GM23338 (cell line): ENCODE measurements at regions not wholly inside any gene's neighbourhood (a gene's known extent, or its start where the extent isn't known, plus 50 kb on each side); places are given as distances from the start of the nearest gene placed in this dataset.

Source experiments
- ATAC-seq: fragments of 200-7000 bp; cut with Tn5 transposase; 3 replicates; pipeline ENCODE4 v1.9.1; 2020
- DNase-seq: peaks from one replicate; pipeline ENCODE4 v3.0.0-alpha.2; 2015; ENCODE audit warnings: low spot score
- H2AFZ ChIP-seq: fragments of 200-600 bp; sonication (generic); 2 replicates; pipeline ENCODE4 v1.8.0; 2016; ENCODE audit warnings: antibody characterized with exemption, mild to moderate bottlenecking, moderate library complexity
- H3F3A ChIP-seq: fragments of 200-600 bp; sonication (generic); replicated peaks from 2 replicates; pipeline ENCODE4 v1.8.0; 2017; ENCODE audit warnings: antibody characterized with exemption, mixed run types, low read depth
- H3K27ac ChIP-seq: fragments of 200-600 bp; sonication (generic); 2 replicates; pipeline ENCODE4 v1.6.1; 2016; ENCODE audit warnings: low read depth
- H3K27me3 ChIP-seq: fragments of 200-600 bp; sonication (generic); 2 replicates; pipeline ENCODE4 v1.8.0; 2016; ENCODE audit warnings: mild to moderate bottlenecking, mixed run types, moderate library complexity; ENCODE audit not compliant: insufficient read depth
- H3K36me3 ChIP-seq: fragments of 200-600 bp; sonication (generic); 2 replicates; pipeline ENCODE4 v1.8.0; 2016; ENCODE audit warnings: mild to moderate bottlenecking; ENCODE audit not compliant: insufficient read depth
- H3K4me1 ChIP-seq: fragments of 200-600 bp; sonication (generic); 2 replicates; pipeline ENCODE4 v1.8.0; 2016; ENCODE audit warnings: mild to moderate bottlenecking, moderate library complexity; ENCODE audit not compliant: insufficient read depth
- H3K4me2 ChIP-seq: fragments of 200-600 bp; sonication (generic); 2 replicates; pipeline ENCODE4 v1.7.1; 2017; ENCODE audit warnings: mixed run types
- H3K4me3 ChIP-seq: fragments of 200-600 bp; sonication (generic); 2 replicates; pipeline ENCODE4 v1.6.1; 2016; ENCODE audit warnings: mixed run types
- H3K79me2 ChIP-seq: fragments of 200-600 bp; sonication (generic); replicated peaks from 2 replicates; pipeline ENCODE4 v1.8.0; 2017; ENCODE audit warnings: mild to moderate bottlenecking; ENCODE audit not compliant: insufficient read depth
- H3K9me2 ChIP-seq: fragments of 200-600 bp; sonication (generic); 2 replicates; pipeline ENCODE4 v1.8.0; 2017; ENCODE audit not compliant: insufficient read depth
- H4K20me1 ChIP-seq: fragments of 200-600 bp; sonication (generic); replicated peaks from 2 replicates; pipeline ENCODE4 v1.8.0; 2017; ENCODE audit warnings: mild to moderate bottlenecking; ENCODE audit not compliant: insufficient read depth
- H3K27ac Mint-ChIP-seq: 2 replicates; pipeline ENCODE4 v1.8.0; 2020; ENCODE audit warnings: inconsistent platforms, mild to moderate bottlenecking, moderate library complexity, mixed read lengths
- H3K27me3 Mint-ChIP-seq: 3 replicates; pipeline ENCODE4 v1.8.0; 2022; ENCODE audit warnings: low read depth, mild to moderate bottlenecking, moderate library complexity, mixed read lengths, inconsistent platforms; ENCODE audit not compliant: insufficient read depth, poor library complexity
- H3K36me3 Mint-ChIP-seq: 3 replicates; pipeline ENCODE4 v1.8.0; 2021; ENCODE audit warnings: low read depth, mild to moderate bottlenecking, inconsistent platforms, moderate library complexity, mixed read lengths
- H3K4me1 Mint-ChIP-seq: 3 replicates; pipeline ENCODE4 v1.8.0; 2020; ENCODE audit warnings: mild to moderate bottlenecking, inconsistent platforms, mixed read lengths
- H3K4me3 Mint-ChIP-seq: 3 replicates; pipeline ENCODE4 v1.8.0; 2021; ENCODE audit warnings: moderate library complexity, mild to moderate bottlenecking, inconsistent platforms, mixed read lengths
- H3K9me3 Mint-ChIP-seq: 3 replicates; pipeline ENCODE4 v1.8.0; 2020; ENCODE audit warnings: moderate library complexity, mild to moderate bottlenecking, inconsistent platforms, mixed read lengths
- CREB1 ChIP-seq: fragments of 250-450 bp; sonication (Bioruptor Pico); IDR thresholded peaks from 2 replicates; pipeline ENCODE4 v1.5.0; 2020; ENCODE audit warnings: low read depth, mild to moderate bottlenecking, moderate library complexity
- EZH2 ChIP-seq: fragments of 200-600 bp; sonication (generic); IDR thresholded peaks from one replicate; pipeline ENCODE4 v1.8.0; 2017; ENCODE audit warnings: antibody characterized with exemption, mild to moderate bottlenecking, low read depth; ENCODE audit not compliant: unreplicated experiment
- EZH2phosphoT487 ChIP-seq: fragments of 200-600 bp; sonication (generic); IDR thresholded peaks from one replicate; pipeline ENCODE4 v1.8.1; 2018; ENCODE audit warnings: antibody characterized with exemption; ENCODE audit not compliant: unreplicated experiment
- JUNB ChIP-seq: IDR thresholded peaks from one replicate; pipeline ENCODE4 v1.6.1; 2016; ENCODE audit warnings: antibody characterized with exemption; ENCODE audit not compliant: unreplicated experiment
- POLR2AphosphoS5 ChIP-seq: IDR thresholded peaks from 2 replicates; pipeline ENCODE4 v1.6.1; 2016; ENCODE audit warnings: antibody characterized with exemption, low read depth
- STAT1 ChIP-seq: IDR thresholded peaks from one replicate; pipeline ENCODE4 v1.6.1; 2016; ENCODE audit warnings: antibody characterized with exemption; ENCODE audit not compliant: unreplicated experiment
- ZNF114 ChIP-seq: fragments of 250-450 bp; sonication (Bioruptor Pico); IDR thresholded peaks from 2 replicates; pipeline ENCODE4 v1.5.0; 2020; ENCODE audit warnings: mild to moderate bottlenecking, moderate library complexity
- ZNF331 ChIP-seq: fragments of 250-450 bp; sonication (Bioruptor Pico); IDR thresholded peaks from 2 replicates; pipeline ENCODE4 v1.5.0; 2020; ENCODE audit warnings: low read depth, mild to moderate bottlenecking, moderate library complexity
- ZNF462 ChIP-seq: fragments of 250-450 bp; sonication (Bioruptor Pico); IDR thresholded peaks from 2 replicates; pipeline ENCODE4 v1.5.0; 2020; ENCODE audit warnings: mild to moderate bottlenecking, moderate library complexity
- TF ChIP-seq, protein P1 (sequence below): IDR thresholded peaks from one replicate; pipeline ENCODE4 v1.6.1; 2018; ENCODE audit warnings: antibody characterized with exemption; ENCODE audit not compliant: unreplicated experiment
- TF ChIP-seq, protein P2 (sequence below), 2 experiments: fragments of 200-600 bp in 1 of 2; sonication (generic) in 1 of 2; conservative IDR thresholded peaks; 2 replicates each; pipeline versions ENCODE4 v1.5.1 to v1.6.1; 2016 to 2017; ENCODE audit warnings: antibody characterized with exemption in 2 of 2, low read depth in 2 of 2, mild to moderate bottlenecking in 2 of 2, moderate library complexity in 1 of 2

GRCh38 chr18:2212598-2213205 is 358.6 kb downstream of the METTL4 start:
- H3F3A ChIP-seq, result no peaks in the 10 kb centered on the region
- H3K27ac ChIP-seq, result no peak overlapping the region
- no peak overlapping the region for H2AFZ ChIP-seq
- no peak overlapping the region for H3K4me2 ChIP-seq
- no peak for TF ChIP-seq STAT1
- no peak for TF ChIP-seq JUNB
- no peak for TF ChIP-seq EZH2phosphoT487
- TF ChIP-seq POLR2AphosphoS5, result no peak
- TF ChIP-seq ZNF114, result no peak
- TF ChIP-seq ZNF331 (CRISPR knock-in tag), result no peak
- TF ChIP-seq EZH2, result no peak
- TF ChIP-seq CREB1 (CRISPR knock-in tag), result no peak
- no peaks in the 10 kb centered on the region for H4K20me1 ChIP-seq
- no peaks in the 10 kb centered on the region for H3K27me3 Mint-ChIP-seq
- no peaks in the 10 kb centered on the region for H3K36me3 Mint-ChIP-seq
- no peaks in the 10 kb centered on the region for H3K4me1 Mint-ChIP-seq
- DNase-seq (no peak), ATAC-seq (no peak)
- no peak overlapping the region for H3K4me3 Mint-ChIP-seq
- H3K9me2 ChIP-seq, result peaks cover 9% of the 10 kb centered on the region
- no peaks in the 10 kb centered on the region for H3K79me2 ChIP-seq
- H3K9me3 Mint-ChIP-seq, result no peaks in the 10 kb centered on the region; the same call in 2 of the 3 replicates
- no peaks in the 10 kb centered on the region for H3K4me1 ChIP-seq
- no peaks in the 10 kb centered on the region for H3K36me3 ChIP-seq
- H3K27me3 ChIP-seq, result no peaks in the 10 kb centered on the region
- no peak overlapping the region for H3K27ac Mint-ChIP-seq
- H3K4me3 ChIP-seq, result no peak overlapping the region

DNA sequence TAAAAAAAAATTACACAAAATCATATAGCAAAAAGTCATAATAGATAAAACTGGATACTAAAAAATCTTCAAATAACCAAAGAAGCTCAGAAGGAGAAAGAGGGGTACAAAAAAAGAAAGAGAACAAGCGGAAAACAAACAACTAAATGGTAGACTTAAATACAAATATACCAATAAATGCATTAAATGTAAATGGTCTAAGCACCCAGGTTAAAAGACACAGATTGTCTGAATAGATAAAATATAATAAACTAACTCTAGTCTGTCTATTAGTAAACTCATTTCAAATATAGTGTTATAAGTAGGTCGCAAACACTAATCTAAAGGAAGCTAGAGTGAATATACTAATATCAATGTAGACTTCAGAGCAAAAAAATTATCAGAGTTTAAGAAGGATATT is 357.4 kb downstream of the METTL4 start:
- no peak overlapping the region for H3K27ac ChIP-seq
- no peaks in the 10 kb centered on the region for H4K20me1 ChIP-seq
- no peaks in the 10 kb centered on the region for H3F3A ChIP-seq
- no peaks in the 10 kb centered on the region for H3K27me3 Mint-ChIP-seq
- no peak overlapping the region for H3K4me3 ChIP-seq
- no peaks in the 10 kb centered on the region for H3K27me3 ChIP-seq
- DNase-seq, result no peak
- no peaks in the 10 kb centered on the region for H3K36me3 ChIP-seq
- no peaks in the 10 kb centered on the region for H3K79me2 ChIP-seq
- no peak overlapping the region for H3K27ac Mint-ChIP-seq
- H3K4me2 ChIP-seq, result no peak overlapping the region
- ATAC-seq, result no peak
- H3K4me1 ChIP-seq, result no peaks in the 10 kb centered on the region
- no peaks in the 10 kb centered on the region for H3K36me3 Mint-ChIP-seq
- H3K4me3 Mint-ChIP-seq, result no peak overlapping the region
- H2AFZ ChIP-seq, result no peak overlapping the region
- H3K4me1 Mint-ChIP-seq, result no peaks in the 10 kb centered on the region
- no peaks in the 10 kb centered on the region; the same call in 2 of the 3 replicates for H3K9me3 Mint-ChIP-seq
- H3K9me2 ChIP-seq, result peaks cover 9% of the 10 kb centered on the region
- no peak for TF ChIP-seq EZH2phosphoT487
- no peak for TF ChIP-seq JUNB
- TF ChIP-seq, protein P1, sequence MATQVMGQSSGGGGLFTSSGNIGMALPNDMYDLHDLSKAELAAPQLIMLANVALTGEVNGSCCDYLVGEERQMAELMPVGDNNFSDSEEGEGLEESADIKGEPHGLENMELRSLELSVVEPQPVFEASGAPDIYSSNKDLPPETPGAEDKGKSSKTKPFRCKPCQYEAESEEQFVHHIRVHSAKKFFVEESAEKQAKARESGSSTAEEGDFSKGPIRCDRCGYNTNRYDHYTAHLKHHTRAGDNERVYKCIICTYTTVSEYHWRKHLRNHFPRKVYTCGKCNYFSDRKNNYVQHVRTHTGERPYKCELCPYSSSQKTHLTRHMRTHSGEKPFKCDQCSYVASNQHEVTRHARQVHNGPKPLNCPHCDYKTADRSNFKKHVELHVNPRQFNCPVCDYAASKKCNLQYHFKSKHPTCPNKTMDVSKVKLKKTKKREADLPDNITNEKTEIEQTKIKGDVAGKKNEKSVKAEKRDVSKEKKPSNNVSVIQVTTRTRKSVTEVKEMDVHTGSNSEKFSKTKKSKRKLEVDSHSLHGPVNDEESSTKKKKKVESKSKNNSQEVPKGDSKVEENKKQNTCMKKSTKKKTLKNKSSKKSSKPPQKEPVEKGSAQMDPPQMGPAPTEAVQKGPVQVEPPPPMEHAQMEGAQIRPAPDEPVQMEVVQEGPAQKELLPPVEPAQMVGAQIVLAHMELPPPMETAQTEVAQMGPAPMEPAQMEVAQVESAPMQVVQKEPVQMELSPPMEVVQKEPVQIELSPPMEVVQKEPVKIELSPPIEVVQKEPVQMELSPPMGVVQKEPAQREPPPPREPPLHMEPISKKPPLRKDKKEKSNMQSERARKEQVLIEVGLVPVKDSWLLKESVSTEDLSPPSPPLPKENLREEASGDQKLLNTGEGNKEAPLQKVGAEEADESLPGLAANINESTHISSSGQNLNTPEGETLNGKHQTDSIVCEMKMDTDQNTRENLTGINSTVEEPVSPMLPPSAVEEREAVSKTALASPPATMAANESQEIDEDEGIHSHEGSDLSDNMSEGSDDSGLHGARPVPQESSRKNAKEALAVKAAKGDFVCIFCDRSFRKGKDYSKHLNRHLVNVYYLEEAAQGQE, result no peak
- TF ChIP-seq ZNF462 (CRISPR knock-in tag), result no peak
- no peak for TF ChIP-seq EZH2
- TF ChIP-seq, protein P2, sequence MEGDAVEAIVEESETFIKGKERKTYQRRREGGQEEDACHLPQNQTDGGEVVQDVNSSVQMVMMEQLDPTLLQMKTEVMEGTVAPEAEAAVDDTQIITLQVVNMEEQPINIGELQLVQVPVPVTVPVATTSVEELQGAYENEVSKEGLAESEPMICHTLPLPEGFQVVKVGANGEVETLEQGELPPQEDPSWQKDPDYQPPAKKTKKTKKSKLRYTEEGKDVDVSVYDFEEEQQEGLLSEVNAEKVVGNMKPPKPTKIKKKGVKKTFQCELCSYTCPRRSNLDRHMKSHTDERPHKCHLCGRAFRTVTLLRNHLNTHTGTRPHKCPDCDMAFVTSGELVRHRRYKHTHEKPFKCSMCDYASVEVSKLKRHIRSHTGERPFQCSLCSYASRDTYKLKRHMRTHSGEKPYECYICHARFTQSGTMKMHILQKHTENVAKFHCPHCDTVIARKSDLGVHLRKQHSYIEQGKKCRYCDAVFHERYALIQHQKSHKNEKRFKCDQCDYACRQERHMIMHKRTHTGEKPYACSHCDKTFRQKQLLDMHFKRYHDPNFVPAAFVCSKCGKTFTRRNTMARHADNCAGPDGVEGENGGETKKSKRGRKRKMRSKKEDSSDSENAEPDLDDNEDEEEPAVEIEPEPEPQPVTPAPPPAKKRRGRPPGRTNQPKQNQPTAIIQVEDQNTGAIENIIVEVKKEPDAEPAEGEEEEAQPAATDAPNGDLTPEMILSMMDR (conservative IDR thresholded peaks at IDR 0.05; ENCODE audit: low read depth in 2 of 2), result no peak
